WTC11 (cell line): ENCODE measurements at regions not wholly inside any gene's neighbourhood (a gene's known extent, or its start where the extent isn't known, plus 50 kb on each side); places are given as distances from the start of the nearest gene placed in this dataset.

Experiments used
- ATAC-seq: fragments of 200-7000 bp; cut with Tn5 transposase; 2 replicates; pipeline ENCODE4 v1.10.0; 2021; ENCODE audit warnings: mild to moderate bottlenecking, moderate library complexity
- CTCF ChIA-PET: fragments of 300-600 bp; sonication (Branson Sonifier 250); formaldehyde crosslinking; loops from one replicate; lab custom pipeline; 2021; ENCODE audit warnings: antibody characterized with exemption; lab: Charles Lee
- POLR2A ChIA-PET: fragments of 350-600 bp; sonication (Branson Sonifier 250); formaldehyde crosslinking; loops from one replicate; lab custom pipeline; 2021; ENCODE audit warnings: antibody characterized with exemption; lab: Charles Lee
- DNase-seq: peaks from one replicate; pipeline ENCODE4 v3.0.0; 2021; ENCODE audit warnings: low spot score
- H3K27ac Mint-ChIP-seq: 2 replicates; pipeline ENCODE4 v1.8.0; 2021; ENCODE audit warnings: mixed read lengths
- H3K27me3 Mint-ChIP-seq: 2 replicates; pipeline ENCODE4 v1.8.0; 2021; ENCODE audit warnings: low read depth, mild to moderate bottlenecking, moderate library complexity, mixed read lengths
- H3K36me3 Mint-ChIP-seq: 2 replicates; pipeline ENCODE4 v1.8.0; 2021; ENCODE audit warnings: mixed read lengths
- H3K4me1 Mint-ChIP-seq: 2 replicates; pipeline ENCODE4 v1.8.0; 2022; ENCODE audit warnings: mixed read lengths
- H3K4me3 Mint-ChIP-seq: 2 replicates; pipeline ENCODE4 v1.8.0; 2021; ENCODE audit warnings: mild to moderate bottlenecking, moderate library complexity, mixed read lengths
- H3K9me3 Mint-ChIP-seq: 2 replicates; pipeline ENCODE4 v1.8.0; 2021; ENCODE audit warnings: mixed read lengths
- ATF1 ChIP-seq: sonication (generic); formaldehyde crosslinking; IDR thresholded peaks from 2 replicates; pipeline ENCODE4 v1.8.1; 2023; ENCODE audit warnings: mild to moderate bottlenecking, moderate library complexity, missing genetic modification reagents
- CBFB ChIP-seq: sonication (generic); formaldehyde crosslinking; IDR thresholded peaks from 2 replicates; pipeline ENCODE4 v1.8.1; 2022; ENCODE audit warnings: mild to moderate bottlenecking, low read depth, missing genetic modification reagents
- FOXK1 ChIP-seq: sonication (generic); formaldehyde crosslinking; IDR thresholded peaks from 2 replicates; pipeline ENCODE4 v1.8.0; 2022; ENCODE audit warnings: mild to moderate bottlenecking, moderate library complexity, missing genetic modification reagents
- JAZF1 ChIP-seq: fragments of 250-450 bp; sonication (Bioruptor Pico); IDR thresholded peaks from 2 replicates; pipeline ENCODE4 v1.9.0; 2021; ENCODE audit warnings: moderate library complexity, mild to moderate bottlenecking, inconsistent platforms
- MXD4 ChIP-seq: fragments of 250-450 bp; sonication (Bioruptor Pico); IDR thresholded peaks from 2 replicates; pipeline ENCODE4 v1.8.0; 2021; ENCODE audit warnings: mild to moderate bottlenecking, moderate library complexity, borderline replicate concordance
- RELA ChIP-seq: sonication (generic); formaldehyde crosslinking; IDR thresholded peaks from 2 replicates; pipeline ENCODE4 v1.8.1; 2022; ENCODE audit warnings: missing genetic modification reagents, mild to moderate bottlenecking, borderline replicate concordance
- SMAD3 ChIP-seq: sonication (generic); formaldehyde crosslinking; IDR thresholded peaks from 2 replicates; pipeline ENCODE4 v1.8.0; 2022; ENCODE audit warnings: missing genetic modification reagents, mild to moderate bottlenecking, borderline replicate concordance
- SP1 ChIP-seq: sonication (generic); formaldehyde crosslinking; conservative IDR thresholded peaks from 2 replicates; pipeline ENCODE4 v1.8.1; 2022; ENCODE audit warnings: missing genetic modification reagents
- ZNF138 ChIP-seq: sonication (generic); formaldehyde crosslinking; conservative IDR thresholded peaks from 2 replicates; pipeline ENCODE4 v1.8.1; 2022; ENCODE audit warnings: mild to moderate bottlenecking, moderate library complexity, missing genetic modification reagents
- ZNF232 ChIP-seq: sonication (generic); formaldehyde crosslinking; IDR thresholded peaks from 2 replicates; pipeline ENCODE4 v1.8.0; 2022; ENCODE audit warnings: mild to moderate bottlenecking, missing genetic modification reagents
- TF ChIP-seq, protein P1 (sequence below): fragments of 250-450 bp; sonication (Bioruptor Pico); IDR thresholded peaks from 2 replicates; pipeline ENCODE4 v2.1.2; 2022; ENCODE audit warnings: mild to moderate bottlenecking, moderate library complexity
- TF ChIP-seq, protein P2 (sequence below): fragments of 250-450 bp; sonication (Bioruptor Pico); conservative IDR thresholded peaks from 2 replicates; pipeline ENCODE4 v1.9.0; 2021; ENCODE audit warnings: mild to moderate bottlenecking
- TF ChIP-seq, protein P3 (sequence below): sonication (generic); formaldehyde crosslinking; conservative IDR thresholded peaks from 2 replicates; pipeline ENCODE4 v1.8.1; 2023; ENCODE audit warnings: mild to moderate bottlenecking, low read depth, missing genetic modification reagents, moderate library complexity
- TF ChIP-seq, protein P4 (sequence below): fragments of 250-450 bp; sonication (Bioruptor Pico); IDR thresholded peaks from 2 replicates; pipeline ENCODE4 v1.9.0; 2021; ENCODE audit warnings: mild to moderate bottlenecking
- TF ChIP-seq, protein P5 (sequence below): sonication (generic); formaldehyde crosslinking; IDR thresholded peaks from 2 replicates; pipeline ENCODE4 v1.8.1; 2023; ENCODE audit warnings: mild to moderate bottlenecking, missing genetic modification reagents, moderate library complexity
- TF ChIP-seq, protein P6 (sequence below): sonication (generic); formaldehyde crosslinking; IDR thresholded peaks from 2 replicates; pipeline ENCODE4 v1.8.1; 2022; ENCODE audit warnings: mild to moderate bottlenecking, moderate library complexity, missing genetic modification reagents
- TF ChIP-seq, protein P7 (sequence below): sonication (generic); formaldehyde crosslinking; IDR thresholded peaks from 2 replicates; pipeline ENCODE4 v1.8.1; 2023; ENCODE audit warnings: mild to moderate bottlenecking, missing genetic modification reagents, moderate library complexity

DNA sequence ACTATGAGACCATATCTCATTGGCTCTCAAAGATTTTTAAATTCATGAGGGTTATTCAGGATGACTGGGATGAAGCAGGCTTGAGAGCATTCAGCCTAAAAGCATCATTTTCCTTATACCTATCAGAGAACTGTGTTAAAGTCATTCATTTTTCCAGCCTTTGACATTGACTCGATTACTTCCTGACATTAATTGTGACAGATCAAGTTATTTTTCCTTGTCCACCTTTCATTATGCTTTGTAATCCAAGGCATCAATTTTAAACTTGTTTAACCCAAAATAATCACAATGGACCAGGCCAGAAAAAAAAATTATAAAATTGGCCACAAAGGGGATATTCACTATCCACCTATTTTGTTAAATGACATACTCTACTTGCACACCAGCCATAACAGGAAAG lies 1606.8 kb upstream of the PIK3C3 start (continued):
- TF ChIP-seq ZNF232 (CRISPR knock-in tag): no peak
- TF ChIP-seq MXD4 (CRISPR knock-in tag): no peak
- TF ChIP-seq ZNF138: no peak

DNA sequence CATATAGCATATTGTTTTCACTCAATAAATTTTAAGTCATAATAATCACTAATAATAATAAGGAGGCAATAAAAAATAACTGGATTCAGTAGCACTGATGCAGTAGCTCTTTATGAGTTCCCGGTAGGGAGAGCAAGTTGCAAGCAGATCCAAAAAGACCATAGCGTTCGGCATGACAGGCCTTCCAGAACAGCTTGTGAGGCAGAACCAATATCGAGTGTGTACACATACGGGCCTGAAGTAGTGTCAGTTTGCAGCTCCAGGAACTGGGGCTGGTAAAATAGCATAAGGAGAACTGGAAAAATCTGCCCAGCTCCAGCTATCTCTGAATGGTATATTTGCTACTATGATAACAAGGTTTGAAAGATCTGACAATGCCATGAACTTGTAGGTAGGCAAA lies 1607.8 kb upstream of the PIK3C3 start:
- CTCF ChIA-PET: no interaction called here
- TF ChIP-seq, protein P1, sequence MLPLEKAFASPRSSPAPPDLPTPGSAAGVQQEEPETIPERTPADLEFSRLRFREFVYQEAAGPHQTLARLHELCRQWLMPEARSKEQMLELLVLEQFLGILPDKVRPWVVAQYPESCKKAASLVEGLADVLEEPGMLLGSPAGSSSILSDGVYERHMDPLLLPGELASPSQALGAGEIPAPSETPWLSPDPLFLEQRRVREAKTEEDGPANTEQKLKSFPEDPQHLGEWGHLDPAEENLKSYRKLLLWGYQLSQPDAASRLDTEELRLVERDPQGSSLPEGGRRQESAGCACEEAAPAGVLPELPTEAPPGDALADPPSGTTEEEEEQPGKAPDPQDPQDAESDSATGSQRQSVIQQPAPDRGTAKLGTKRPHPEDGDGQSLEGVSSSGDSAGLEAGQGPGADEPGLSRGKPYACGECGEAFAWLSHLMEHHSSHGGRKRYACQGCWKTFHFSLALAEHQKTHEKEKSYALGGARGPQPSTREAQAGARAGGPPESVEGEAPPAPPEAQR (CRISPR knock-in tag): no peak
- no peak for TF ChIP-seq JAZF1 (CRISPR knock-in tag)

DNA sequence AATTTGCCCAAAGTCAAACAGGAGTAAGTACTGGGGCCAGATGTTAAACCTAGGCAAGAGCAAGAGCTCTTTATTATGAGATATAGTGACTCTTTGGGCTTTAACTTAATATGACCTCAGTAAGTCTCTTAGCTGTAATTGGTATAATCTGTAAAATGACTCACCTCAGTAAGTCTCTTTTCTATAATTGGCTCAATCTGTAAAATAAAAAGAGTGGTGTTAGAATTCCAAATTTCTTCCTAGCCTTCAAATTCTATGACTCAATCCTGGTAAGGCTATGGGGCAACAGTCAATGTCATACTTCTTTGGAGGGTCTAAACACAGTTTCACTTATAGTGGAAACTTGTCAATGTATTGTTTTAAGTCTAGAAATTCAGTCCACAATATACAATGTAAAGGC lies 1608.9 kb upstream of the PIK3C3 start:
- Mint-ChIP-seq H3K27me3 (no peaks in the 10 kb centered on the region), H3K4me1 (no peaks in the 10 kb centered on the region), H3K9me3 (no peaks in the 10 kb centered on the region), H3K36me3 (no peaks in the 10 kb centered on the region), H3K4me3 (no peak overlapping the region), H3K27ac (no peak overlapping the region)
- no peak for TF ChIP-seq SP1 (CRISPR knock-in tag)
- TF ChIP-seq, protein P2, sequence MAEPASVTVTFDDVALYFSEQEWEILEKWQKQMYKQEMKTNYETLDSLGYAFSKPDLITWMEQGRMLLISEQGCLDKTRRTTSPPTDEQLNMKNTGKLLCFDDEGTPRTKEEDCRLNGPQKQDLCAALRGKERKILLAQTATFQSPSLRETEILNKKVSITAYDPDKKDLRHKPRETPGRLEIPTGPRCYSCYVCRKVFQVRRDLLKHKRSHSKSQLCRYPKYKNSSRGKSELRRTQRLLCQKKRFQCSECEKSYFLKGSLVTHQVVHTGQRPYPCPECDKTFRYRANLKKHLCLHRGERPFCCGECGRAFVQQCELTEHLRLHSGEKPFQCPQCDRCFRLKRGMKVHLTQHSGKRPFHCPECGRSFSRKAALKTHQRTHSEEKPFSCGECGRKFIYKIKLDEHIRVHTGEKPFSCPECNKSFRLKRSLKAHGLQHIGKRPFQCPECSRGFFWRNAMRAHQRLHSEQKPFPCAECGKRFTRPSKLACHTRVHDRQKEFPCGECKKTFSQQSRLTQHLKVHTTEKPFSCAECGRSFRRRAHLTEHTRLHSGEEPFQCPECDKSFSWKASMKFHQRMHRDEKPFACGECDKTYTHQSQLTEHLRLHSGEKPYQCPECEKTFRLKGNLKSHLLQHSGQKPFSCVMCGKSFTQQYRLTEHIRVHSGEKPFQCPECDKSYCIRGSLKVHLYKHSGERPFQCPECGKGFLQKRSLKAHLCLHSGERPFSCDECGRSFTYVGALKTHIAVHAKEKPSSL (CRISPR knock-in tag): no peak
- TF ChIP-seq, protein P3, sequence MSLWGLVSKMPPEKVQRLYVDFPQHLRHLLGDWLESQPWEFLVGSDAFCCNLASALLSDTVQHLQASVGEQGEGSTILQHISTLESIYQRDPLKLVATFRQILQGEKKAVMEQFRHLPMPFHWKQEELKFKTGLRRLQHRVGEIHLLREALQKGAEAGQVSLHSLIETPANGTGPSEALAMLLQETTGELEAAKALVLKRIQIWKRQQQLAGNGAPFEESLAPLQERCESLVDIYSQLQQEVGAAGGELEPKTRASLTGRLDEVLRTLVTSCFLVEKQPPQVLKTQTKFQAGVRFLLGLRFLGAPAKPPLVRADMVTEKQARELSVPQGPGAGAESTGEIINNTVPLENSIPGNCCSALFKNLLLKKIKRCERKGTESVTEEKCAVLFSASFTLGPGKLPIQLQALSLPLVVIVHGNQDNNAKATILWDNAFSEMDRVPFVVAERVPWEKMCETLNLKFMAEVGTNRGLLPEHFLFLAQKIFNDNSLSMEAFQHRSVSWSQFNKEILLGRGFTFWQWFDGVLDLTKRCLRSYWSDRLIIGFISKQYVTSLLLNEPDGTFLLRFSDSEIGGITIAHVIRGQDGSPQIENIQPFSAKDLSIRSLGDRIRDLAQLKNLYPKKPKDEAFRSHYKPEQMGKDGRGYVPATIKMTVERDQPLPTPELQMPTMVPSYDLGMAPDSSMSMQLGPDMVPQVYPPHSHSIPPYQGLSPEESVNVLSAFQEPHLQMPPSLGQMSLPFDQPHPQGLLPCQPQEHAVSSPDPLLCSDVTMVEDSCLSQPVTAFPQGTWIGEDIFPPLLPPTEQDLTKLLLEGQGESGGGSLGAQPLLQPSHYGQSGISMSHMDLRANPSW (CRISPR knock-in tag): no peak
- TF ChIP-seq, protein P4, sequence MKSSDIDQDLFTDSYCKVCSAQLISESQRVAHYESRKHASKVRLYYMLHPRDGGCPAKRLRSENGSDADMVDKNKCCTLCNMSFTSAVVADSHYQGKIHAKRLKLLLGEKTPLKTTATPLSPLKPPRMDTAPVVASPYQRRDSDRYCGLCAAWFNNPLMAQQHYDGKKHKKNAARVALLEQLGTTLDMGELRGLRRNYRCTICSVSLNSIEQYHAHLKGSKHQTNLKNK (CRISPR knock-in tag): no peak
- TF ChIP-seq ATF1 (CRISPR knock-in tag): no peak
- TF ChIP-seq, protein P5, sequence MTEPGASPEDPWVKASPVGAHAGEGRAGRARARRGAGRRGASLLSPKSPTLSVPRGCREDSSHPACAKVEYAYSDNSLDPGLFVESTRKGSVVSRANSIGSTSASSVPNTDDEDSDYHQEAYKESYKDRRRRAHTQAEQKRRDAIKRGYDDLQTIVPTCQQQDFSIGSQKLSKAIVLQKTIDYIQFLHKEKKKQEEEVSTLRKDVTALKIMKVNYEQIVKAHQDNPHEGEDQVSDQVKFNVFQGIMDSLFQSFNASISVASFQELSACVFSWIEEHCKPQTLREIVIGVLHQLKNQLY (CRISPR knock-in tag): no peak
- TF ChIP-seq, protein P6, sequence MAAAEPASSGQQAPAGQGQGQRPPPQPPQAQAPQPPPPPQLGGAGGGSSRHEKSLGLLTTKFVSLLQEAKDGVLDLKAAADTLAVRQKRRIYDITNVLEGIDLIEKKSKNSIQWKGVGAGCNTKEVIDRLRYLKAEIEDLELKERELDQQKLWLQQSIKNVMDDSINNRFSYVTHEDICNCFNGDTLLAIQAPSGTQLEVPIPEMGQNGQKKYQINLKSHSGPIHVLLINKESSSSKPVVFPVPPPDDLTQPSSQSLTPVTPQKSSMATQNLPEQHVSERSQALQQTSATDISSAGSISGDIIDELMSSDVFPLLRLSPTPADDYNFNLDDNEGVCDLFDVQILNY (CRISPR knock-in tag): no peak
- no peak for TF ChIP-seq CBFB
- no peak for TF ChIP-seq SMAD3
- TF ChIP-seq RELA: no peak
- TF ChIP-seq FOXK1 (CRISPR knock-in tag): no peak
- TF ChIP-seq, protein P7, sequence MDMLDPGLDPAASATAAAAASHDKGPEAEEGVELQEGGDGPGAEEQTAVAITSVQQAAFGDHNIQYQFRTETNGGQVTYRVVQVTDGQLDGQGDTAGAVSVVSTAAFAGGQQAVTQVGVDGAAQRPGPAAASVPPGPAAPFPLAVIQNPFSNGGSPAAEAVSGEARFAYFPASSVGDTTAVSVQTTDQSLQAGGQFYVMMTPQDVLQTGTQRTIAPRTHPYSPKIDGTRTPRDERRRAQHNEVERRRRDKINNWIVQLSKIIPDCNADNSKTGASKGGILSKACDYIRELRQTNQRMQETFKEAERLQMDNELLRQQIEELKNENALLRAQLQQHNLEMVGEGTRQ (CRISPR knock-in tag): no peak
- TF ChIP-seq, protein P1 (CRISPR knock-in tag): no peak
- ATAC-seq (no peak), DNase-seq (no peak)
- ChIA-PET CTCF (no interaction called here), POLR2A (no interaction called here)

More for the DNA sequence above, 1607.8 kb upstream of the PIK3C3 start:
- no peak overlapping the region for H3K4me3 Mint-ChIP-seq
- DNase-seq (no peak), ATAC-seq (no peak)
- H3K27ac Mint-ChIP-seq: no peak overlapping the region
- no peaks in the 10 kb centered on the region for H3K36me3 Mint-ChIP-seq
- H3K9me3 Mint-ChIP-seq: no peaks in the 10 kb centered on the region
- POLR2A ChIA-PET: no interaction called here
- no peaks in the 10 kb centered on the region for H3K27me3 Mint-ChIP-seq
- no peaks in the 10 kb centered on the region for H3K4me1 Mint-ChIP-seq
